IMR-90 (cell line): ENCODE measurements at regions not wholly inside any gene's neighbourhood (a gene's known extent, or its start where the extent isn't known, plus 50 kb on each side); places are given as distances from the start of the nearest gene placed in this dataset.

ENCODE experiments used
- CEBPB ChIP-seq: IDR thresholded peaks from 2 replicates; pipeline ENCODE4 v1.6.1; 2012; ENCODE audit warnings: low read depth, low read length, improper control_type of control experiment
- CHD1 ChIP-seq: IDR thresholded peaks from 2 replicates; pipeline ENCODE4 v1.6.1; 2012; ENCODE audit warnings: low read depth, low read length, improper control_type of control experiment
- MXI1 ChIP-seq: IDR thresholded peaks from 2 replicates; pipeline ENCODE4 v1.6.1; 2012; ENCODE audit warnings: low read depth, mild to moderate bottlenecking, low read length, moderate library complexity, borderline replicate concordance
- NFE2L2 ChIP-seq: fragments of 150-350 bp; IDR thresholded peaks from 2 replicates; pipeline ENCODE4 v1.6.1; 2016; ENCODE audit warnings: low read depth, mild to moderate bottlenecking, low read length
- POLR2A ChIP-seq: IDR thresholded peaks from 2 replicates; pipeline ENCODE4 v1.6.1; 2012; ENCODE audit warnings: mild to moderate bottlenecking, low read depth, low read length
- RAD21 ChIP-seq: IDR thresholded peaks from 2 replicates; pipeline ENCODE4 v1.6.1; 2012; ENCODE audit warnings: low read length, improper control_type of control experiment
- SMC3 ChIP-seq: fragments of 150-350 bp; IDR thresholded peaks from 2 replicates; pipeline ENCODE4 v1.6.1; 2016; ENCODE audit warnings: low read depth, mild to moderate bottlenecking, antibody characterized with exemption, low read length, moderate library complexity
- TF ChIP-seq, protein P1 (sequence below): conservative IDR thresholded peaks from 2 replicates; pipeline ENCODE4 v1.5.1; 2012; ENCODE audit warnings: mild to moderate bottlenecking, low read depth, low read length, improper control_type of control experiment
- TF ChIP-seq, protein P2 (sequence below): fragments of 150-350 bp; IDR thresholded peaks from 2 replicates; pipeline ENCODE4 v1.6.1; 2016; ENCODE audit warnings: low read depth, mild to moderate bottlenecking, low read length, moderate library complexity, borderline replicate concordance

DNA sequence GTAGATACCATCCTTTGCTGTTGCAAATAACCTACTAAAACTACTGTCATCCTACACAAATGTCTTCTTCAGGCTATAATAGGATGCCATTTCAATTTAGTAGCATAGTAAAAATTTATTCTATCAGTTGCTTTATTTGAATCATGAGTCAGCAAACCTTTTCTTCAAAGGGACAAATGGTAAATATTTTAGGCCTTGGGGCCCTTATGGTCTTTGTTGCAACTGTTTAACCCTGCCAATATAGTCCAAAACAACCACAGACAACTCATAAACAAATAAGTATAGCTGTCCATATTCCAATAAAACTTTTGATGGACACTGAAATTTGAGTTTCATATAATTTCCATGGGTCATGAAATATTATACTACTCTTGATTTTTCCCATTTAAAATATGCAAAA is 54.0 kb upstream of the CCBE1 start:
- TF ChIP-seq, protein P1, sequence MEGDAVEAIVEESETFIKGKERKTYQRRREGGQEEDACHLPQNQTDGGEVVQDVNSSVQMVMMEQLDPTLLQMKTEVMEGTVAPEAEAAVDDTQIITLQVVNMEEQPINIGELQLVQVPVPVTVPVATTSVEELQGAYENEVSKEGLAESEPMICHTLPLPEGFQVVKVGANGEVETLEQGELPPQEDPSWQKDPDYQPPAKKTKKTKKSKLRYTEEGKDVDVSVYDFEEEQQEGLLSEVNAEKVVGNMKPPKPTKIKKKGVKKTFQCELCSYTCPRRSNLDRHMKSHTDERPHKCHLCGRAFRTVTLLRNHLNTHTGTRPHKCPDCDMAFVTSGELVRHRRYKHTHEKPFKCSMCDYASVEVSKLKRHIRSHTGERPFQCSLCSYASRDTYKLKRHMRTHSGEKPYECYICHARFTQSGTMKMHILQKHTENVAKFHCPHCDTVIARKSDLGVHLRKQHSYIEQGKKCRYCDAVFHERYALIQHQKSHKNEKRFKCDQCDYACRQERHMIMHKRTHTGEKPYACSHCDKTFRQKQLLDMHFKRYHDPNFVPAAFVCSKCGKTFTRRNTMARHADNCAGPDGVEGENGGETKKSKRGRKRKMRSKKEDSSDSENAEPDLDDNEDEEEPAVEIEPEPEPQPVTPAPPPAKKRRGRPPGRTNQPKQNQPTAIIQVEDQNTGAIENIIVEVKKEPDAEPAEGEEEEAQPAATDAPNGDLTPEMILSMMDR, result no peak
- no peak for TF ChIP-seq NFE2L2
- TF ChIP-seq RAD21, result no peak
- no peak for TF ChIP-seq MXI1
- TF ChIP-seq, protein P2, sequence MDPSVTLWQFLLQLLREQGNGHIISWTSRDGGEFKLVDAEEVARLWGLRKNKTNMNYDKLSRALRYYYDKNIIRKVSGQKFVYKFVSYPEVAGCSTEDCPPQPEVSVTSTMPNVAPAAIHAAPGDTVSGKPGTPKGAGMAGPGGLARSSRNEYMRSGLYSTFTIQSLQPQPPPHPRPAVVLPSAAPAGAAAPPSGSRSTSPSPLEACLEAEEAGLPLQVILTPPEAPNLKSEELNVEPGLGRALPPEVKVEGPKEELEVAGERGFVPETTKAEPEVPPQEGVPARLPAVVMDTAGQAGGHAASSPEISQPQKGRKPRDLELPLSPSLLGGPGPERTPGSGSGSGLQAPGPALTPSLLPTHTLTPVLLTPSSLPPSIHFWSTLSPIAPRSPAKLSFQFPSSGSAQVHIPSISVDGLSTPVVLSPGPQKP, result no peak
- no peak for TF ChIP-seq POLR2A
- TF ChIP-seq CHD1, result no peak
- TF ChIP-seq CEBPB, result no peak
- TF ChIP-seq SMC3, result no peak
